ENCODE measurements at regions not wholly inside any gene's neighbourhood (a gene's known extent, or its start where the extent isn't known, plus 50 kb on each side); places are given as distances from the start of the nearest gene placed in this dataset.

DNA sequence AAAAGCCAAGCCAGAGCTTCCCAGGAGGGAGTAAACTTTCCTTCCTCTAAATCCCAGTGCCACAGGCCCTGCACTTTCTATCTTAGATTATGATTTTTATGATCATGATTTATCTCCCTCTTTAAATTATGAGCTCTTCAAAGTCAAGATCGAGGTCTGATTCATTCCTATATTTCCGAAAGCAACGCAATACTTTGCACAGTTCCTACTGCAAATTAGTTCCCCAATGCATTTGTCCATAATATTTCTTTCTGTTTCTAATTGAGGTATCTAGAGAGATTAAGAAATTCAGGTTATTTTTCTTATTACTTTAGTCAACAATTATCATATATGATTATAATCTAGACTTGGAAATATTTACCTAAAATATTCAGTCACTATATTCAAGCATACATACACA, 173.1 kb upstream of the LPP start:
- TF ChIP-seq HDAC2 (IDR thresholded peaks at IDR 0.05) (no peak), POLR2A (IDR thresholded peaks at IDR 0.05; ENCODE audit: low read length) (no peak), MAZ (IDR thresholded peaks at IDR 0.05; ENCODE audit: borderline replicate concordance, low read depth, low read length) (no peak), JUN (IDR thresholded peaks at IDR 0.05) (no peak), CHD2 (IDR thresholded peaks at IDR 0.05; ENCODE audit: low read length, partially characterized antibody) (no peak), RFX5 (IDR thresholded peaks at IDR 0.05) (no peak), EP300 (IDR thresholded peaks at IDR 0.05) (no peak)
- TF ChIP-seq, protein P1, sequence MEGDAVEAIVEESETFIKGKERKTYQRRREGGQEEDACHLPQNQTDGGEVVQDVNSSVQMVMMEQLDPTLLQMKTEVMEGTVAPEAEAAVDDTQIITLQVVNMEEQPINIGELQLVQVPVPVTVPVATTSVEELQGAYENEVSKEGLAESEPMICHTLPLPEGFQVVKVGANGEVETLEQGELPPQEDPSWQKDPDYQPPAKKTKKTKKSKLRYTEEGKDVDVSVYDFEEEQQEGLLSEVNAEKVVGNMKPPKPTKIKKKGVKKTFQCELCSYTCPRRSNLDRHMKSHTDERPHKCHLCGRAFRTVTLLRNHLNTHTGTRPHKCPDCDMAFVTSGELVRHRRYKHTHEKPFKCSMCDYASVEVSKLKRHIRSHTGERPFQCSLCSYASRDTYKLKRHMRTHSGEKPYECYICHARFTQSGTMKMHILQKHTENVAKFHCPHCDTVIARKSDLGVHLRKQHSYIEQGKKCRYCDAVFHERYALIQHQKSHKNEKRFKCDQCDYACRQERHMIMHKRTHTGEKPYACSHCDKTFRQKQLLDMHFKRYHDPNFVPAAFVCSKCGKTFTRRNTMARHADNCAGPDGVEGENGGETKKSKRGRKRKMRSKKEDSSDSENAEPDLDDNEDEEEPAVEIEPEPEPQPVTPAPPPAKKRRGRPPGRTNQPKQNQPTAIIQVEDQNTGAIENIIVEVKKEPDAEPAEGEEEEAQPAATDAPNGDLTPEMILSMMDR (IDR thresholded peaks at IDR 0.05), result no peak
- TF ChIP-seq, protein P2, sequence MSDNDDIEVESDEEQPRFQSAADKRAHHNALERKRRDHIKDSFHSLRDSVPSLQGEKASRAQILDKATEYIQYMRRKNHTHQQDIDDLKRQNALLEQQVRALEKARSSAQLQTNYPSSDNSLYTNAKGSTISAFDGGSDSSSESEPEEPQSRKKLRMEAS (IDR thresholded peaks at IDR 0.05), result no peak
- TF ChIP-seq, protein P3, sequence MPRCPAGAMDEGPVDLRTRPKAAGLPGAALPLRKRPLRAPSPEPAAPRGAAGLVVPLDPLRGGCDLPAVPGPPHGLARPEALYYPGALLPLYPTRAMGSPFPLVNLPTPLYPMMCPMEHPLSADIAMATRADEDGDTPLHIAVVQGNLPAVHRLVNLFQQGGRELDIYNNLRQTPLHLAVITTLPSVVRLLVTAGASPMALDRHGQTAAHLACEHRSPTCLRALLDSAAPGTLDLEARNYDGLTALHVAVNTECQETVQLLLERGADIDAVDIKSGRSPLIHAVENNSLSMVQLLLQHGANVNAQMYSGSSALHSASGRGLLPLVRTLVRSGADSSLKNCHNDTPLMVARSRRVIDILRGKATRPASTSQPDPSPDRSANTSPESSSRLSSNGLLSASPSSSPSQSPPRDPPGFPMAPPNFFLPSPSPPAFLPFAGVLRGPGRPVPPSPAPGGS (IDR thresholded peaks at IDR 0.05), result no peak

Data from A549 (cell line).